ENCODE measurements at regions not wholly inside any gene's neighbourhood (a gene's known extent, or its start where the extent isn't known, plus 50 kb on each side); places are given as distances from the start of the nearest gene placed in this dataset.

DNA sequence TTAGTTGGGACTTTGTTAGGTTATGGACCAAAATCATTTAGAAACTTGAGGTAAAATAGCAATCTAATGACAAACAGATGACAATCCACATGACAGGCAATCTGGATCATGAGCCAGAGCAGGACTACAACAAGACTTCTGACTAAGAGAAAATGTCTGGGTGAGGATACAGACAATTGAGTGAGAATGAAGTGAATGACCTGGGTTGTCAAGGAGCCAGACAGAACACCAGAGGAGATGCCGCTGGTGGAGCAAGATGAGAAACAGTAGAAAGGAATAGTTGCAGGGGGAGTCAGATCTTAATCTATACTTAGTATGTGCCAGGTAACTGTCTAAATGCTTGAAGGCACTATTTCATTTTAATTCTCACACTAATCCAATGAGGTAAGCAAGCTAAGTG is 277.8 kb downstream of the PRELID2 start:
- no peak for DNase-seq (ENCODE audit: low read depth)
- H3K4me3 ChIP-seq (ENCODE audit: low read depth, low read length), result no peak overlapping the region
- TF ChIP-seq, protein P1, sequence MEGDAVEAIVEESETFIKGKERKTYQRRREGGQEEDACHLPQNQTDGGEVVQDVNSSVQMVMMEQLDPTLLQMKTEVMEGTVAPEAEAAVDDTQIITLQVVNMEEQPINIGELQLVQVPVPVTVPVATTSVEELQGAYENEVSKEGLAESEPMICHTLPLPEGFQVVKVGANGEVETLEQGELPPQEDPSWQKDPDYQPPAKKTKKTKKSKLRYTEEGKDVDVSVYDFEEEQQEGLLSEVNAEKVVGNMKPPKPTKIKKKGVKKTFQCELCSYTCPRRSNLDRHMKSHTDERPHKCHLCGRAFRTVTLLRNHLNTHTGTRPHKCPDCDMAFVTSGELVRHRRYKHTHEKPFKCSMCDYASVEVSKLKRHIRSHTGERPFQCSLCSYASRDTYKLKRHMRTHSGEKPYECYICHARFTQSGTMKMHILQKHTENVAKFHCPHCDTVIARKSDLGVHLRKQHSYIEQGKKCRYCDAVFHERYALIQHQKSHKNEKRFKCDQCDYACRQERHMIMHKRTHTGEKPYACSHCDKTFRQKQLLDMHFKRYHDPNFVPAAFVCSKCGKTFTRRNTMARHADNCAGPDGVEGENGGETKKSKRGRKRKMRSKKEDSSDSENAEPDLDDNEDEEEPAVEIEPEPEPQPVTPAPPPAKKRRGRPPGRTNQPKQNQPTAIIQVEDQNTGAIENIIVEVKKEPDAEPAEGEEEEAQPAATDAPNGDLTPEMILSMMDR (IDR thresholded peaks at IDR 0.05; ENCODE audit: insufficient read depth, low read length), result no peak

DNA sequence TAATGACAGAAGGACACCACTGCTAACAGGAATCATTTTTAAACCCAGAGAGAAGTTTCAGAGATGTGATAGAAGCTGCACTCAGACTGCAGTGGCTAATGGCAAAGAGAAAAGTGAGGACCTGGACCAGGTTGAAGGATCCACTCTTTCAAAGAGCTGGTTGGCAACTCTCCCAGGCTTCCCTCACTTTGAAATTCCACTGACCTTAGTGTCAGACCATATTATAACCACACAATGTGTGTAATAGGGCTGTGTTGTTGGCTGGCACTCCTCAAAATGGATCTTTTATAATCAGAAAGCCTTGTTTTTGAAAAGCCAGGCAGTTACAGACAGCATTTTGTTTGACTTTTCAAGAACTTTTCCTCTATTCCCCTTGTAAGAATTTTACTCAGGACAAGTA is 280.7 kb downstream of the PRELID2 start:
- no peak overlapping the region for H3K4me3 ChIP-seq (ENCODE audit: low read depth, low read length)
- TF ChIP-seq, protein P1 (IDR thresholded peaks at IDR 0.05; ENCODE audit: insufficient read depth, low read length), result no peak
- DNase-seq (ENCODE audit: low read depth), result peak; percentile 67

DNA sequence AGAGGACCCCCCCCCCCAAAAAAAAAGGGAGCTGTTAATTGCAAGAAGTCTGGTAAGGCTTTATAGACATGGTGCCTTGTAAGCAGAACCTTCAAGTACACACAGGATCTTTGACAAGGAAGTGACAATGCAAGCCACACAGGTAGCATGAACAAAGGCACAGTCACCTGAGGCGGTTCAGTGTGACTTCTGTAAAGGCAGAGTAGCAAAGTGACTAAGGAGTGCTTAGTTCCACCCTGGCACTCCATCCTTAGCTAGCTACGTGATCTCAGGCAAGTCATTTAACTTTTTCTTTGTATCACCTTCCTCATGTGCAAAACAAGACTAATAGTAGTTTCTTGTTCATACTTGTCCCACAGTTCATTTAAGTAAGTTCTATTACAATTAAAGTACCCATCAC is 282.0 kb downstream of the PRELID2 start:
- H3K4me3 ChIP-seq (ENCODE audit: low read depth, low read length), result no peak overlapping the region
- DNase-seq (ENCODE audit: low read depth), result no peak
- TF ChIP-seq, protein P1 (IDR thresholded peaks at IDR 0.05; ENCODE audit: insufficient read depth, low read length), result no peak

- H3K4me3 ChIP-seq (ENCODE audit: low read depth, low read length), result no peak overlapping the region
- TF ChIP-seq, protein P1 (IDR thresholded peaks at IDR 0.05; ENCODE audit: insufficient read depth, low read length), result no peak
- DNase-seq (ENCODE audit: low read depth), result no peak
Measured at GRCh38 chr5:145551714-145552113, 283.4 kb downstream of the PRELID2 start.

DNA sequence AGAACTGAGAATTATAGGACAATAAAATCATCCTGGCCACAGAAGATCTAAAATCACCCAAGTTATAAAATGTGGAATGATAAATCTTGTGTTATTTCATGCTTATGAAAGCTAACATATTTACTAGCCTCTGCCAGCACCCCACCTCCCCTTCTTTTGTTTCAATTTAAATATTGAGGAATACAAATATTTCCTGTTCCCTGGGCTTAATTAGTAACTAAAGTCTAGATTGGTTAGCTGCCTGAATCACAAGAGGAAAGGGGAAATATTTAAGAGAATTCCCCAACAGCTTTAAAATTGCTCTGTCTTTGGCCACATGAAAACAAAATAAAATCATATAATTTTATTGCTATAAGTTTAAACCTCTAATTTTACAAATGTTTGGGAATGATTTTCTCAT is 287.0 kb downstream of the PRELID2 start:
- TF ChIP-seq, protein P1 (IDR thresholded peaks at IDR 0.05; ENCODE audit: insufficient read depth, low read length), result no peak
- H3K4me3 ChIP-seq (ENCODE audit: low read depth, low read length), result no peak overlapping the region
- DNase-seq (ENCODE audit: low read depth), result no peak

- no peak for DNase-seq (ENCODE audit: low read depth)
Measured at GRCh38 chr5:145544401-145544800, 290.7 kb downstream of the PRELID2 start.

DNA sequence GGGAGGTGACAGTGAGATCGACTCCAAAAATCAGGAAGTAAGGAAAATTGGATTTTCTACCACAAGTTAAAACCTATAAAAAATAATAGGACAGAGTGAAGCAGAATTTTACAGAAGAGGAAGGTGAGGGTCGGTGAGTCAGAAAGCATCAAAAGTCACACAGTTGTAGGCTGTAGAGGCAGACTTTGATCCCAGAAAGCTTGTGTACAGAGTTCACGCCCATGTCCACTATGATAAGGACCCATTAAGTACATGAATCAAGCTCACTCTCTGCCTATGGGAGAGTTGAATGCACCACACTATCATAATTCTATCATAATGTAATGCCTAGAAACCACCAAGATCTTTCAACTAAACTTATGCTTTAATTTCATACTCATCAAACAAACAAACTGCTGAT is 291.2 kb downstream of the PRELID2 start:
- no peak overlapping the region for H3K4me3 ChIP-seq (ENCODE audit: low read depth, low read length)
- TF ChIP-seq, protein P1 (IDR thresholded peaks at IDR 0.05; ENCODE audit: insufficient read depth, low read length), result no peak
- no peak for DNase-seq (ENCODE audit: low read depth)

More at GRCh38 chr5:145544401-145544800, 290.7 kb downstream of the PRELID2 start:
- no peak overlapping the region for H3K4me3 ChIP-seq (ENCODE audit: low read depth, low read length)
- TF ChIP-seq, protein P1 (IDR thresholded peaks at IDR 0.05; ENCODE audit: insufficient read depth, low read length), result no peak
